Stimulated activated CD8-positive, alpha-beta memory T cell treated with anti-CD3 and anti-CD28 coated beads, Interleukin-2, amount 100 ng/mL, for 1 hour (primary cell): ENCODE measurements at regions not wholly inside any gene's neighbourhood (a gene's known extent, or its start where the extent isn't known, plus 50 kb on each side); places are given as distances from the start of the nearest gene placed in this dataset.
"Not testable (repeated sequence)": the region's sequence is repeated elsewhere in the genome, so short reads cannot be mapped to it uniquely, and the experiment has no call there.

Experiments
- DNase-seq, 2 donors: peaks; one replicate each; pipeline ENCODE4 v3.0.0-alpha.2; 2020; ENCODE audit warnings: low read depth in 2 of 2

DNA sequence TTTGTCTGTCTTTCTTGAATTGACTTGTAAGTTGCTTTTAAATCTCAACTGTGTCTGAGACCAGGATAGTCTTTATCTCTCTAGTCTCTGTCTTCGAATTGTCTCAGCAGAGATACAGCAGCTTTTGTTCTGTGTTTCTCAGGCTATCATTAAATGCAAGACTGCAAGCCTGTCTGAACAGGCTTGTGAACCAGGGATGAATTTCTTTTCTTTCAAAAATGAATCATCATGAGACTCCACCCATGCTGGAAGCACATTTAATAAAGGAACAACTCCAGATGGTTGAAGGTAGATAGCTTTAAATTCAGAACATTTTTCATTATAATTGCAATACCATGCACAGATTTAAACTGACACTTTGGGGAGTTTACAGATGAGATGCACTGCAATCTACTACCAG, 155.9 kb downstream of the SEC23IP start:
- no peak for DNase-seq

DNA sequence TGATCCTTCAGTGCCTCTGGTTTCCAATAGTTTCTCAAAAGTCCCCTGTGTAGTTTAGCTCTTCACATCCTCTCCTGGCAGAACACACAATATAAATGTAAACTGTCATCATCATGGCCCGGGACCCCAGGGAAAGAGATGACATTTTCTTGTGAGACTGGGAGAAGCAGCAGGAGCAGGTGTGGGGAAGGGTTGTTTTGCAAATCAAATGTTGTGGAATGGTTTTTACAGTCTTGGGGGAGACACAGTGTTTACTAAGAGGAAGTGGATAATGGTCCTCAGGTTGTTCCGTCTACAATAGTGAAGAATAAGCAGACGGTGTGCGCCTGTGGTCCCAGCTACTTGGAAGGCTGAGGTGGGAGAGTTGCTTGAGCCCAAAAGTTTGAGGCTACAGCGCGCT, 159.1 kb downstream of the SEC23IP start:
- DNase-seq: no peak

DNA sequence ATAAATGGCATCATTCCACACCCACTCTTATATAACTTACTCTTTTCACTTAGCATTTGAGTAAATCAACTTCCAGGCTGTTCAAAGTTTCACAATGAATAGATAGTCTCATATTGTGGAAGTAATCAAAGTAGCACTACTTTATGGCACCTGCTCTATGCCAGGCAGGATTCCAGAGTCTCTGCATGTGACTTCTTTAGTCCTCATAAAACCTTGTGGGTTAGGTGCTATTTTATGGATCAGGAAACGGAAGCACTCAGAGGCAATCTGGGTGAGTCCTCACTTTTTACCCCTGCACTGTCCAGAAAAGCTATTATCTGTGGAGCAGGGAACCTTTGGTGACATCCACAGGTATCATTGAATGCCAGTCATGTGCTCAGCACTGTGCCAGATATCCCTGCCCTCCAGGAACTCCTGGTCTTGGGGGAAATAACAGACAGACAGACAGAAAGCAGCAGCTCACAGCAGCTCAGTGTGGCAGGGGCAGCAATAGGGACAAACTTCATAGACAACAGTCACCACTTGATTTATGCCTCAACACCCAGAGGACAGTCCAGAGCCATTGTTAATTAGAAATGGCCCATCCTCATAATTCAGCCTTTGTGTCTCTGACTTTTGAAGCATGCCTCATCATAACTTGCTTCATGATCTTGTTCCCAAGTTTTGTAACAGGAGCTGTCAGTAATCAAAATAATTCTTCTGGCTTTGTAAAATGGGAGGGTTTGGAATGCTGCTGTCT, 160.6 kb downstream of the SEC23IP start:
- DNase-seq: no peak

DNA sequence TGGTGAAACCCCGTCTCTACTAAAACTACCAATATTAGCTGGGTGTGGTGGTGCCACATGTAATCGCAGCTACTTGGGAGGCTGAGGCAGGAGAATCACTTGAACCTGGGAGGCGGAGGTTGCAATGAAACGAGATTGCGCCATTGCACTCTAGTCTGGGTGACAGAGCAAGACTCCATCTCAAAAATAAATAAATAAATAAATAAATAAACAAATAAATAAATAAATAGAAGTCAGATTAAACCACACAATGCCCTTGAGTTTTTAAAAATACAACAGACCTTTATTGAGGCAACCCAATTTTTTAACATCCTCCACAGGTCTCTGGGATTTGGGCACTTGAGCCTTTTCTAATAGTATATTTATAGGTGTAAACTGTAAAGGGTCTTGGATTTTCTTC, 167.3 kb downstream of the SEC23IP start:
- DNase-seq: not testable (repeated sequence)

DNA sequence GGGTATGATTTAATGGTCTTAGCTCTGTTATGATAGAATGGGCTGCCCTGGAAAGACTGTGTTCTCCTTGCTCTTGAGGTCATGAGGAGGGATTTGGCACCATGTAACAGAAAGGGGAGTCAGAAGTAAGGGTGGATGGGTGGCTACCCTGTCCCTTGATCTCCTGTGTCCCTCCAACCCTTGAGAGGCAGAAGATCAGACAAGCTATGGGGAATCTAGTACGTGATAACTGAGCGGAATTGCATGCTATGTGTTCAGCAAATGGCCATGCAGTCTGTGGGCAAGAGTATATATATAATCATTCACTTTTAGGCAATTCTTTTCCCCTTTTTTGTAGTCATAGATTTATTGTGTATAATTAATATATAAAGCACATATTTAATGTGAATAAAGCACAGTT, 174.9 kb downstream of the SEC23IP start:
- no peak for DNase-seq

DNA sequence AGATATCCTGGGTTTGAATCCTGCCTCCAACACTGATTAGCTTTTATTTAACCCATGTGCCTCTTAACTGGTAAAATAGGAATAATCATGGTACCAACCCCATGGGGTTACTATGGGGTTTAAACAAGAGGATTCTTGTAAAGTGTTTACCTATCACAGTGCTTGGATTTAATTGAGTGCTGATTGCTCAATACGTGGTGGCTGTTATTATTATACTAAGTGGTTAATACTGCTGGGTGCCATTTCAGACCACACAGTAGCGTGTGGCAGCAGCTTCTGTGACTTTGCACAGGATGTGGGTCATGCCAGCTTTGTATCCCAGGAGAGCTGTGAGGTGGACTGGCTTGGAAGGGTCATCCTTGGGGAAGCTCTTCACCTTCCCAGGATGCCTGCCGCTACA, 177.2 kb downstream of the SEC23IP start:
- no peak for DNase-seq

DNA sequence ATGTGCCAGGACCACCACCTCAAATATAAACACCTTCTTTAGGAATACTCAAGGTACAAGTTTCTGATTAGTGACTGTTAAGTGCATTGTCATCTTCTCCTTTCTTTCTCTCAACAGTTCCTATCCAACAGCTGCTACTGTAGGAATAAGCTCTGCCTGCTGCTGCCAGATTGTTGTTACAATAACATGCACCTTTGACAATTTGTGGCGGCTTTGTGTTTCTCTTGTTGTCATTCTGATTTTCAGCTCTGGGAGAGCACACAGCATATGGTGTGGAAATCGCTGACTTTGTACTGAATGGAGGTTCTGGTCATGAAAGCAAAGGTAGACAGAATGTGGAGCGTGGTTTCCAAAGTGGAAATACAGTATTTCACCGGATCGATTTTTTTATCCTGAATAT, 182.8 kb downstream of the SEC23IP start:
- DNase-seq: no peak

DNA sequence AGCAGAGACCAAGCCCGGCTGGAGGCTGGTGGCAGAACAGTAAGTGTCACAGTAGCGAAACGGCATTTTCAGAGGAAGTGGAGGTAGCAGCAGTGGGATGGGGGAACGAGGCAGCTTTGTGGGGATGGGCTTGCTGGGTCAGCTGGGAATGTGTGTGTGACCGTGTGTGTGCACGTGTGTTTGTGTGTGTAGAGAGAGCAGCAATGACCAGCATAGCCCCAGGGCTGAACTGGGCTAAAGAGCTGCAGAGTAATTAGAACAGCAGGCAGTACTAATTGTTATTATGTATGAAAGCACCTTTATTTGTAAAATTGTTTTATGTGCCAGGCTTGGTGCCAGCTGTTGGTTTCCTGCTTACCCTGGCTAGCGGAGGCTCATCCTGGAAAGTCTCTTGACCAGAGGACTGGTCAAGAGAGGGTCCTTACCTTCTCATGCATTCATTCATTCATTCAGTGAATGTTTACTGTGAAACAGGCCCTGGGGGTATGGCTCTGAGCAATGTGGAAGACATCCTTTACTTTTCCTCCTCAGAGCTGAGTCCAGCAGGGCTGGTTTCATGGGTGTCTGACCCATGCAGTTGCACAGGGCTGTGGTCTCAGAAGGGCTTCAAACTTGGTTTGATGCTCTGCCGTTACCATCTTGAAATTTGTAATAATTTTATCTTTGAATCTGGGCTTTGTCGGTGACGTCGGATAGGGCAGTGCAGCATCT, 184.6 kb downstream of the SEC23IP start:
- DNase-seq: no peak

DNA sequence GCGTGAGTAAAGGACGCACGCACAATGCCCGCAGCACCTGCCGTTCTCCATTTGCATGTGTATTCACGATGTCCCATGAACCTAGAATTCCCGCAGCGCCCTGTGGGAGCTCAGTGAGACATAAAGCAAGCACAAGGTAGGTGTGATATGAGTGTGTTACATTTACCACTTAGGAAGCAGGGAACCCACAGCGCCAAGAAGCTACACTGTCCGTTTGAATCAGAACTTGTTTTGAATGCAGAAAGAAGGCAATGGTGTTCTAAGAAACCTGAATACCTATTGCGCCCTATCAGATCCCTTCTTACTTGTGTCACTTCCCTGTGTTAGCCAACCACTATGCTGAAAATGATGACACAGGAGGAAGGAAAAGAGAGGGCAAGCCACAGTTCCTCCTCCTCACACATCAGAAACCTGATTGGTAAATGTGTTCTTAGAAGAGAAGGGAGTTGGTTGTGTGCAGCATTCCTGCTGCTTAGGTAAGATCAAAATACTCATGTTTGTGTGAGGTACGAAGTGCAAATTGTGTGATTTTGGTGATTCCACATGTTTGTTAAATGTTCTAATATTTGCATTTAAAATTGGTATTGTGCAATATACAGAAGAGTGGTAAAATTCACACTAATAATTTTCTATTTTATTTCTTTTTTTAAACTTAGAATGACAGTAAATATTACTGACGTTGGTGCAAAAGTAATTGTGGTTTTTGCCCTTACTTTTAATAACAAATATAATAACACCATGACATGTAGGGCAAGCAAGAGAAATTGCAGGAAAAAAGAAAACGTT, 185.4 kb downstream of the SEC23IP start:
- no peak for DNase-seq

DNA sequence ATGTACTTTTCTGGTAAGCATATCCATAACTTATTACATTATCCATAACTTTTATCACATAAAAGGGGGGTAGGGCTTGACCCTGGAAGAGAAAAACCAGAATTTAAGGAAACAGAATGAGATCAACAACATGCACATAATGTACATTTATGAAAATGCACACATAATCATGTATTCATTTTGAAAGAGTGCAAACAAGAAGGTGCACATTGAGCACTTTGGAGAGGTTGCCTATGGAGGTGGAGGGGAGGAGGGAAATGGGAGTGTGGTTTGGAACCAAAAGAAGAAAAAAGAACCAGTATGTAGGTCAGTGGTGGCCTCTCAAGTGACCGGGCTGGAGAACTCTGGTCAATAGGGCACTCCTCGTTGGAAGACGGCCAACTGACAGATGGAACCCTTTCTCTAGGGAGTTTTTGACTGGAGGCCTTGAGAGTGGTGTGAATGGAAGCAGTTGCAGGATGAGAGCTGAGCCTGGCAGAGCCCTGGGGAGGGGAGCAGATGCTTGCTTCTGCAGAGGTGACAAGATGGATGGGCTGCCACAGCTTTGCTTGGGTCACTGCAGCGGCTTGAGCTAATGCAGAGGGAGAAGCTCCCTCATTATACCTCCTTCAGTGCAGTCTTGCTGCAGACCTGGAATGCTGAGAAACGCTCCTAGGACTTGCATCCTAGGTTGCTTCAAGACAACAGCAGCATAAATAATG, 192.7 kb downstream of the SEC23IP start:
- DNase-seq: no peak

DNA sequence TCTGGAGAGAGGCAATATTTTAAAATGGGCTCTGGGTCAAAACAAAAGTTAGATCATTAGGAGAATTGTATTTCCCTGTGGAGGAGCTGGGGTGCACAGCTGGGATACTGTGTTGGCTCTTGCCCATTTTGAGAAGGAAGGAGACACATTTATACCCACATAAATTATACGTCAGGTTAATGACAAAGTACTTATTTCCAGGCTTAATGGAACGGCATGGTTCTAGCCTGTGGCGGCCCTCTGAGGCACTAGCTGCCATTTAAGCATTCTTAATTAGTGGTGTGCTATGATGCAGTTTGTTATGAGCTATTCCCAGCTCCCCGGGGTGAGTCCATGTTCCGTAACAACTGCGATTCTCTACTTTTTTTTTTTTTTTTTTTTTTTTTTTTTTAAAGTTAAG, 193.5 kb downstream of the SEC23IP start:
- no peak for DNase-seq

DNA sequence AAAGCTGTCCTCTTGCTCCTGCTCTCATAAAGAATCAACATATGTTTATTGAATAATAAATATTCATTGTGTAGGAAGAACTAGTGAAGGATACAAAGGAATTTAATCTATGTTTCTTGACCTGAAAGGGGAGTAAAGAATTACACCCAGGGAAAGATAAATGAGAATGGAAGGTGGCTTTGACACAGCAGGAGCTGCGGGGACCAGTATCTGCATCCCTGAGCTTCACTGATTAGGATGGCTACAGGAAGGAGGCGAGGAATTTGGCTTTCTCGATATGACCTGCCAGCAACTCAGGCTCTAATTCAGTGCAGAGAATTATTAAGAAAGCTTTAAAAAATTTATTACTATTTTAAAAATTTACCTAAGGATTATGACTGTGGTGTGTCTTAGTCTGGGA, 194.6 kb downstream of the SEC23IP start:
- DNase-seq: no peak

DNA sequence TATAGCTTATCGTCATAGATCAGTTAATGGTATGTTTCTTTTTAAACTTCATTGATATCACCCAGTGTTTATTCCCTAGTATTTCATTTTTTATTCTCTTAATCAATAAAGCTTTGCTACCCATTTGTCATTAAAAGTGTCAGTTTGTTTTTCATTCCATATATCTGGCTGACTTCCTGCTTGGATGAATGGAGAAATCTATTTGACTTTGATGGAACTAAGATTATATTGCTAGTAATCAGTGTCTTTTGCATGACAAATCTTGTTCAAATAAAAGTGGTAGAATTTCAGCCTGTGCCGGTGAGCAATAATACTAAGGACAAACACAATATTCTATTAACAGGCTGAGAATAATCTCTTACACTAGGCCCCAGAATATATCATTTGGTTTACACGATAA, 203.3 kb downstream of the SEC23IP start:
- no peak for DNase-seq

DNA sequence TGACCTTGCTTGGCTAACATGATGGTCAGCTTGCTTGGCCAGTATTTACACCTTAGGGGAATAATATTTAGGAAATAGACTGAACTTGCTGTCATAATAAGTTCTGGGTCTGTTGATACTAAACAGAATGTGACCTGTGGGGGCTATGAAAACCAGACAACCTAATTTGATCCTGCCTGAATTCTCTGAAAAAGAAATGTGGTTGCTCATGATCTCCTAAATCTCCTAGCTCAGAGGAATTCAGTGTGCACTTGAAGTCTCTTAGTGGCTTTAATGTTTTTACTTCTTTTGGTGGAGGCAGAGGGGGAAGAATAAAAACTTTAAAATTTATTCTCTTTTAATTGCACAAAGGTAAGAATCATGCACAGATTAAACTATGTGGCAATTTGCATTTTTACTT, 205.2 kb downstream of the SEC23IP start:
- no peak for DNase-seq

DNA sequence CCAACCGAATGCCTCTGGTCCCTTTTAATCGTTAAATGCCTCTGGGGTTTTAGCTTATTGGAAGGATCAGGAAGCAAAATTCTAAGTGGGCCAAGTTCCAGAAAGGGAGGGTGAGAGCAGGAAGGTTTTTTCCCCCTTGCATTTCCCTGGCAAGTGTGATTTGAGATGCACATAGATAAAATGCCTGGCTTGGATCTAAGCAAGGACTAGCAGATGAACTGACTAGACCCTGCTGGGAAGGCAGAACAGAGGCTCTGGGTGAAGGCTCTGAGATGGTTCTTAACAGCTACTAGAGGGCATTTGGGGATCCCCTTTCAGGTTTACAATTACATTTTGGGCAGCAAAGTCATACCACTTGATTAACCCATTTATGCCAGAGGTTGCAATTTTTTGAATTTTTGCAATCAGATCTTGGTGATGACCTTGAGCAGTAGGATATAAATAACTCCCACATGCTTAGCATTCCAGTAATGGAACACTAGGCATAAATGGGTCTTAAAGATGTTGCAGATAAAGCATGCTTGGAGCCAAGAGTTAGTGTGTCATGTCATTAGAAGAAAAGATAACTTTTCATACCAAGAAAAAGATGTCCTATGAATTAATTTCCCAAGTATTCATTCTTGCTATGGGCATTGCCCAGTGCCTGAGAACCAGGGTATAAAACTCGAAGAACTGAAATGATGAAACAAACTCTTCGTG, 205.9 kb downstream of the SEC23IP start:
- DNase-seq: no peak

DNA sequence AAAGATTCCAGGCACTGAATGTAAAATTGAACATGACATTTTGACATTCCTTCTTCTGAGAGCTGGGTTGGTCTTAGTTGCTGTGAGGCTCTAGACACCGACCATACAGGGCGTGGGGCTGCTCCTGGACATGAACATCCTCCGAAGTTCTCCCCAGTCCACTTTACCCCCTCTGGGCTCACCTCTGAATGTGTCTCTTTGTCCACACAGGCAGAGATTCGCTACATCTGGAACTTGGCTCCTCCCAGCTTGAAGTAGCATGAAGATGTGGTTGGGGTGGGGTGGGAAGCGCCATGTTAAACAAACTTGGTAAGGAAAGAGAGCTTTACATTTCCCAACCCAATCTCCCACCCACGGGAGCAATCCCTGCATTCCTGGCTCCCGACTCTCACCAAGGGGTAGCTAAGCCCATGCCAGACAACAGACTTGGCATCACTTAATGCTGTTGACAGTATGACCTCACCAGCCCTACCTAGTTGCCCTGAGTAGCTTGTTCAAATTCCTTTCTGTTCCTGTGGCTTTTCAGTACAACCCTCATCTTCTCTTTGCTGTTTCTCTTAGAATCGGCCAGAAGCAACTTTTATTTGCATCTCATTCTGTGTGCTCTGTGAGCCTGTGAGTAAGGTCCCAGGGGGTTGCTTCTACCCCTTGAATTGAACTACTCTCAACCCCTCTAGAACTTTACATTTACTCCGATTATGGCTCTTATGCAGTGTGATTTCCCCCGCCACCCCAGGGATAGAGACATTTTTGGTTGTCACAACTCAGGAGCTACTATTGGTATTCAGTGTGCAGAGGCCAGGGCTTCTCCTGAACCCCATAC, 211.4 kb downstream of the SEC23IP start:
- no peak for DNase-seq

DNA sequence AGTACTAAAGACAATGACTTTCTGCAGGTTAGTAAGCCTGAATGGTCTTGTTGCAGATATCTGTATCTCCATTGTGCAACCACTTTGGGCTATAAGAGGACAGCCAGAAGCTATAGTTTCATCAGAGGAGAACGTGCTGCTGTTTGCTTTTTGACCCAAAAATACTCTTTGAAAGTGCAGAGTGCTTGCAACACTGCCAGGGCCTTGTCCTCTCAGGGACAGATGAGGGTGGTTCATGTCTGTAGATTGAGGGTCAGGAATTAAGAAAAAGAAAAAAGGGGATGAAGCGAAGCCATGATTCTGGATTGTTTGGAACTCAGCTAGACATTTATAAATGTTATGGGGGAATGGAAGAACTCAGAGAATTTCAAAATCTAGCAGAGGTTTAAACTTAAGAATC, 212.5 kb downstream of the SEC23IP start:
- no peak for DNase-seq

DNA sequence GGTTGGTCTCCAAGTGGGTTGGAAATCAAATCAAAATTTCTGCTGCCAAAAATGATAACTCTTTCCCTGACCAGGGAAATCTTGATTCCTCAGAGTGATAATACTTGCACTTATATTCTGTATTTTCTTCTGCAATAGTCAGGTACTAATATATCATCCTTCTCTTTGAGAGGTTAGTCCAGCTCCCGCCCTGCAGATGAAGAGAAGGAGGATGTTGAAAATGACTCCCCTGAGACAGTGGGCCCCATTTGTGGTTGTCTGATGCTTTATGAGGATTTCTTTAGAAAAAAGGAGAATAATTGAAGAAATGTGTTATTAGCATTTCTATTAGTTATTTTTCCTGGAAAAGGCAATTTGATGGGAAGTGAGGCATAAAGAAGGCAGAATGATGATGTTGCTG, 213.0 kb downstream of the SEC23IP start:
- DNase-seq: no peak

DNA sequence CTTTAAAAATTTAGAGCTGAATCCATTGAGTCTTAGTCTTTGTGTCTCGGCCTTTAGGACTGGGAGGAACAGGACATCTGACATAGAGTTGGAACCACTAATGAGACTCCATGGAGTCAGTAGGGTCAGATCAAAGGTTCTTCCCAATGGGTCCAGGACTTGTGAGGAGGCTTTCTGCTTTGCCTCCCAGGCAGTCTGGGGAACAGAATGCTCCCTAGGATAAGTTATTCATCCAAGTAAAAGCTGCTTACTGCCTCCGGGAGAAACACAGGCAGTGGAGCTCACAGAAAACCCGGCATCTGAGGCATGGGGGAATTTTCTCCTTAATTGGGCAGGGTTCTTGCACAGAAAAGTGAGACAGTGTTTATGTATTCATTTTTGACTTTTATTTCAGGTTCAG, 216.4 kb downstream of the SEC23IP start:
- DNase-seq: no peak

DNA sequence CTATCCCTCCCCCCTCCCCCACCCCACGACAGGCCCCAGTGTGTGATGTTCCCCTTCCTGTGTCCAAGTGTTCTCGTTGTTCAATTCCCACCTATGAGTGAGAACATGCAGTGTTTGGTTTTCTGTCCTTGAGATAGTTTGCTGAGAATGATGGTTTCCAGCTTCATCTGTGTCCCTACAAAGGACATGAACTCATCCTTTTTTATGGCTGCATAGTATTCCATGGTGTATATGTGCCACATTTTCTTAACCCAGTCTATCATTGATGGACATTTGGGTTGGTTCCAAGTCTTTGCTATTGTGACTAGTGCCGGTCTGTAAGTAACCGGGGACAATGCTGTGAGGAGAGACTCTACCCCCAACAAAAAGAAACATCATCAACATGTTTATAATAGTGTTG, 217.2 kb downstream of the SEC23IP start:
- not testable (repeated sequence) for DNase-seq

DNA sequence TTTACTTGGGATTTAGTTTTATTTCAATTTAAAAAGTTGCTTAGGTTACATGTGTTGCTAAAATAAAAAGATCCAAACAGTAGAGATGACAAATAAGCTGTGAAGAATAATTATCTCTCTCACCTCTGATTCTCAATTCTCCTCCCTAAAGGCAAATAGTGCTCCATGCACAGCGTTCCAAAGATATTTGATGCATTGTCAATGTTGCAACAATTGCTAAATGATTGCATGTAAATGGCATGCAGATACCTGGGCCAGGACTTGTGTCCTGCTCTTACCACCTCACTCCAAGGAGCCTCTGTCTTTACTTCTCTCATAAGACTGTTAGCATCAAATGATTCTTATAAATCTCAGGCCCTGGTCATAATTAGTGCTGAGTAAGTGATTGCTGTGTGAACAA, 217.7 kb downstream of the SEC23IP start:
- no peak for DNase-seq
